ENCODE measurements at regions not wholly inside any gene's neighbourhood (a gene's known extent, or its start where the extent isn't known, plus 50 kb on each side); places are given as distances from the start of the nearest gene placed in this dataset.

GRCh38 chr4:175414602-175415001, 397.5 kb downstream of the GPM6A start:
- TF ChIP-seq CSDC2 (CRISPR knock-in tag; IDR thresholded peaks at IDR 0.05) (no peak), ZFP30 (CRISPR knock-in tag; IDR thresholded peaks at IDR 0.05) (no peak), ESRRG (CRISPR knock-in tag; IDR thresholded peaks at IDR 0.05) (no peak), PATZ1 (CRISPR knock-in tag; IDR thresholded peaks at IDR 0.05; ENCODE audit: borderline replicate concordance) (no peak), RARB (CRISPR knock-in tag; IDR thresholded peaks at IDR 0.05) (no peak), TSHZ2 (CRISPR knock-in tag; IDR thresholded peaks at IDR 0.05) (no peak), CREB5 (CRISPR knock-in tag; IDR thresholded peaks at IDR 0.05; ENCODE audit: low read depth) (no peak), ZFP3 (CRISPR knock-in tag; IDR thresholded peaks at IDR 0.05) (no peak), BACH2 (CRISPR knock-in tag; IDR thresholded peaks at IDR 0.05; ENCODE audit: borderline replicate concordance) (no peak), ARNTL (CRISPR knock-in tag; IDR thresholded peaks at IDR 0.05; ENCODE audit: borderline replicate concordance, low read depth) (no peak), ZNF565 (CRISPR knock-in tag; conservative IDR thresholded peaks at IDR 0.05; ENCODE audit: low read depth) (no peak)
